ENCODE measurements at regions not wholly inside any gene's neighbourhood (a gene's known extent, or its start where the extent isn't known, plus 50 kb on each side); places are given as distances from the start of the nearest gene placed in this dataset.

DNA sequence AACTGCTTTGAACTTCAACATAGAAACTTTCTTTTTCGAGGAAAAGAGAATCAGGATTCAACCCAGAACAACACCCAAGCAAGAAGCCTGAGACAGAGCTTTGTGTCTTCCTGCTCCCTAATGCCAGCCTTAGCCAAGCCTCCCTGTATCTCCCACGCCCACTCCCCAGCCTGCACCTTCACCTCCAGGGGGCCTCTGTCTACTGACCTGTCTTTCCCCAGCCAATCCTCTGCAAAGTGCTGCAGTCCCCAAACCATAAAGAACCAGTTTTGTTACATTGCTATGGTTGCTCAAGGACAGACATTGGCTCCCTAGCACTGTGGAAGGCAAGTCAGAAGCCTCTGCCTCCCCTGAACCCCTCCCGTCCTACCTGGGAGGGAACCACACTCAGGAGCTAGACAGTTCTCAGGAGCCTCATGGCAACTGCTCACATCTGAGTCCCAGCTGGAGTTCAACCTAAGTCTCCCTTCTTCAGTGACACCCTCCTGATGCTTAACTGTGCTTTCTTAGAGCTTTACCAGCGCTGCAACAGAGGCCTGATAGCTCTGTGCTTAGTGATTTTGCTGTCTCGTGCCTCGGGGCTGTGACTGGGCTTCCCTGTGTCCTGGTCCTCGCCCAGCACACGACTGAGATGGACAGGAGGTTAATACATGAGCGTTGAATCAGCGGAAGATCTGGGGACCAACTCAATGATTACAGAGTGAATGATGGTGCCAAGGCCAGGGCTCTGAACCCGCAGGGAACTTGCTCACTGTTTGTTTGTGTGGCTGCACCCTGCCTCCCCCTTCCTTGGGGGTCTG, 101.5 kb upstream of the DUSP22 start:
- TF ChIP-seq CTCF (IDR thresholded peaks at IDR 0.05 in 2 of 3, conservative IDR thresholded peaks at IDR 0.05 in 1 of 3; ENCODE audit: borderline replicate concordance in 1 of 3, insufficient read depth in 1 of 3, low read depth in 2 of 3, low read length in 2 of 3): peak in 1 of 3 experiments; percentile 15; a peak in 1 of 6 replicates
- TF ChIP-seq POLR2AphosphoS5 (IDR thresholded peaks at IDR 0.05; ENCODE audit: low read depth, low read length): no peak
- TF ChIP-seq, protein P1, sequence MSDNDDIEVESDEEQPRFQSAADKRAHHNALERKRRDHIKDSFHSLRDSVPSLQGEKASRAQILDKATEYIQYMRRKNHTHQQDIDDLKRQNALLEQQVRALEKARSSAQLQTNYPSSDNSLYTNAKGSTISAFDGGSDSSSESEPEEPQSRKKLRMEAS (IDR thresholded peaks at IDR 0.05): no peak
- TF ChIP-seq CEBPB (IDR thresholded peaks at IDR 0.05; ENCODE audit: low read depth): no peak
- TF ChIP-seq, protein P2, sequence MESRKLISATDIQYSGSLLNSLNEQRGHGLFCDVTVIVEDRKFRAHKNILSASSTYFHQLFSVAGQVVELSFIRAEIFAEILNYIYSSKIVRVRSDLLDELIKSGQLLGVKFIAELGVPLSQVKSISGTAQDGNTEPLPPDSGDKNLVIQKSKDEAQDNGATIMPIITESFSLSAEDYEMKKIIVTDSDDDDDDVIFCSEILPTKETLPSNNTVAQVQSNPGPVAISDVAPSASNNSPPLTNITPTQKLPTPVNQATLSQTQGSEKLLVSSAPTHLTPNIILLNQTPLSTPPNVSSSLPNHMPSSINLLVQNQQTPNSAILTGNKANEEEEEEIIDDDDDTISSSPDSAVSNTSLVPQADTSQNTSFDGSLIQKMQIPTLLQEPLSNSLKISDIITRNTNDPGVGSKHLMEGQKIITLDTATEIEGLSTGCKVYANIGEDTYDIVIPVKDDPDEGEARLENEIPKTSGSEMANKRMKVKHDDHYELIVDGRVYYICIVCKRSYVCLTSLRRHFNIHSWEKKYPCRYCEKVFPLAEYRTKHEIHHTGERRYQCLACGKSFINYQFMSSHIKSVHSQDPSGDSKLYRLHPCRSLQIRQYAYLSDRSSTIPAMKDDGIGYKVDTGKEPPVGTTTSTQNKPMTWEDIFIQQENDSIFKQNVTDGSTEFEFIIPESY (IDR thresholded peaks at IDR 0.05; ENCODE audit: extremely low read depth, insufficient replicate concordance, low read length): no peak
- TF ChIP-seq REST (IDR thresholded peaks at IDR 0.05; ENCODE audit: low read depth): no peak
- TF ChIP-seq FOSL1 (IDR thresholded peaks at IDR 0.05; ENCODE audit: low read depth): no peak
- no peak for TF ChIP-seq SRF (IDR thresholded peaks at IDR 0.05; ENCODE audit: low read depth)
- no peak for TF ChIP-seq POLR2A (IDR thresholded peaks at IDR 0.05; ENCODE audit: borderline replicate concordance, extremely low read depth, insufficient read depth, insufficient read length)
- TF ChIP-seq EZH2 (IDR thresholded peaks at IDR 0.05): no peak
- no peak for TF ChIP-seq ATF3 (IDR thresholded peaks at IDR 0.05)
- no peak for TF ChIP-seq SIN3A (IDR thresholded peaks at IDR 0.05; ENCODE audit: low read depth)
- no peak for TF ChIP-seq EGR1 (IDR thresholded peaks at IDR 0.05; ENCODE audit: low read depth)
- no peak for TF ChIP-seq EZH2phosphoT487 (IDR thresholded peaks at IDR 0.05; ENCODE audit: borderline replicate concordance)

All from HCT116 (cell line).